HCT116 (cell line): ENCODE measurements at regions not wholly inside any gene's neighbourhood (a gene's known extent, or its start where the extent isn't known, plus 50 kb on each side); places are given as distances from the start of the nearest gene placed in this dataset.

ENCODE experiments used
- ATAC-seq: fragments of 200-7000 bp; cut with Tn5 transposase; 2 replicates; pipeline ENCODE4 v1.9.1; 2020; ENCODE audit warnings: mild to moderate bottlenecking, moderate library complexity
- BruUV-seq: library from RNA; stranded (reverse); fragments of 400-500 nt; replicated peaks from 2 replicates; lab custom pipeline; 2021; lab: Mats Ljungman, UMichigan
- CTCF ChIA-PET: fragments of 300-600 bp; sonication (Branson Sonifier 250); formaldehyde crosslinking; loops from one replicate; lab custom pipeline; 2021; ENCODE audit warnings: antibody characterized with exemption; lab: Charles Lee
- POLR2A ChIA-PET: fragments of 300-600, 350-600 bp; sonication (Branson Sonifier 250); formaldehyde crosslinking; loops from one replicate; lab custom pipeline; 2021; ENCODE audit warnings: antibody characterized with exemption; lab: Charles Lee
- RAD21 ChIA-PET, 2 experiments: fragments of 300-600 bp; sonication (Branson Sonifier 250); formaldehyde crosslinking; loops; one replicate each; lab custom pipeline; 2023; ENCODE audit warnings: low total read pairs in 2 of 2; ENCODE audit not compliant: uncharacterized antibody in 2 of 2, unreplicated experiment in 2 of 2, low non-redundant PET in 1 of 2; lab: Charles Lee
- DNase-seq: peaks from one replicate; pipeline ENCODE4 v3.0.0-alpha.2; 2010; ENCODE audit warnings: low read depth, low spot score
- H2AFZ ChIP-seq: fragments of 200-600 bp; shearing (Covaris generic), sonication (generic); 2 replicates; pipeline ENCODE4 v1.6.1; 2017; ENCODE audit warnings: low read depth, mixed run types, mixed read lengths, antibody characterized with exemption, low read length; ENCODE audit not compliant: poor library complexity, severe bottlenecking
- H3K27ac ChIP-seq: 2 replicates; pipeline ENCODE4 v1.5.1; 2012; ENCODE audit warnings: low read depth, low read length
- H3K27me3 ChIP-seq: fragments of 200-600 bp; sonication (generic); 2 replicates; pipeline ENCODE4 v1.6.1; 2016; ENCODE audit warnings: mixed run types, low read length, mixed read lengths; ENCODE audit not compliant: insufficient read depth
- H3K36me3 ChIP-seq, 2 experiments: fragments of 200-500 bp in 1 of 2; fragments of 200-600 bp in 1 of 2; sonication (Bioruptor generic) in 1 of 2; sonication (generic) in 1 of 2; 2 replicates each; pipeline versions ENCODE4 v1.5.1 to v1.6.1; 2014 to 2016; ENCODE audit warnings: low read length in 2 of 2, inconsistent platforms in 1 of 2, mixed read lengths in 1 of 2, mixed run types in 1 of 2; ENCODE audit not compliant: insufficient read depth in 2 of 2, control insufficient read depth in 1 of 2
- H3K4me1 ChIP-seq, 2 experiments: fragments of 200-600 bp in 1 of 2; sonication (generic) in 1 of 2; 2 replicates each; pipeline versions ENCODE4 v1.5.1 to v1.6.1; 2012 to 2017; ENCODE audit warnings: low read length in 2 of 2, inconsistent platforms in 1 of 2, mild to moderate bottlenecking in 1 of 2, mixed read lengths in 1 of 2, mixed run types in 1 of 2, moderate library complexity in 1 of 2; ENCODE audit not compliant: insufficient read depth in 2 of 2, control insufficient read depth in 1 of 2
- H3K4me2 ChIP-seq: fragments of 200-600 bp; sonication (generic); 2 replicates; pipeline ENCODE4 v1.6.1; 2017; ENCODE audit warnings: mixed run types, low read length, mixed read lengths
- H3K4me3 ChIP-seq, 2 experiments: fragments of 200-600 bp in 1 of 2; sonication (generic) in 1 of 2; replicated peaks in 1 of 2; 2 replicates each; pipeline ENCODE4 v1.5.1; 2011 to 2016; ENCODE audit warnings: low read length in 2 of 2, control low read depth in 1 of 2, low read depth in 1 of 2, mild to moderate bottlenecking in 1 of 2, mixed read lengths in 1 of 2, mixed run types in 1 of 2
- H3K79me2 ChIP-seq: fragments of 200-600 bp; sonication (generic); 2 replicates; pipeline ENCODE4 v1.6.1; 2017; ENCODE audit warnings: mild to moderate bottlenecking, mixed run types, low read length, moderate library complexity, mixed read lengths; ENCODE audit not compliant: insufficient read depth
- H3K9ac ChIP-seq: fragments of 200-600 bp; sonication (generic); 2 replicates; pipeline ENCODE4 v1.6.1; 2016; ENCODE audit warnings: low read length, mixed read lengths
- H3K9me2 ChIP-seq: fragments of 200-600 bp; sonication (generic), shearing (Covaris generic); 2 replicates; pipeline ENCODE4 v1.6.1; 2017; ENCODE audit warnings: mixed run types, mild to moderate bottlenecking, moderate library complexity; ENCODE audit not compliant: insufficient read depth
- H3K9me3 ChIP-seq, 2 experiments: fragments of 200-500 bp in 1 of 2; fragments of 200-600 bp in 1 of 2; sonication (Bioruptor generic) in 1 of 2; sonication (generic) in 1 of 2; 2 replicates each; pipeline ENCODE4 v1.6.1; 2014 to 2017; ENCODE audit warnings: low read length in 2 of 2, mixed read lengths in 2 of 2, inconsistent platforms in 1 of 2, low read depth in 1 of 2, mild to moderate bottlenecking in 1 of 2, mixed run types in 1 of 2, moderate library complexity in 1 of 2; ENCODE audit not compliant: control insufficient read depth in 1 of 2, insufficient read depth in 1 of 2
- H4K20me1 ChIP-seq: fragments of 200-600 bp; sonication (generic), shearing (Covaris generic); 2 replicates; pipeline ENCODE4 v1.6.1; 2017; ENCODE audit warnings: mixed run types, mild to moderate bottlenecking, moderate library complexity; ENCODE audit not compliant: insufficient read depth
- ATF3 ChIP-seq: IDR thresholded peaks from 2 replicates; pipeline ENCODE4 v1.6.1; 2012
- CBX3 ChIP-seq: IDR thresholded peaks from 2 replicates; pipeline ENCODE4 v1.6.1; 2012; ENCODE audit warnings: low read depth
- CEBPB ChIP-seq: IDR thresholded peaks from 2 replicates; pipeline ENCODE4 v1.6.1; 2012; ENCODE audit warnings: low read depth
- CTCF ChIP-seq, 3 experiments: fragments of 200-600 bp in 1 of 3; sonication (generic) in 1 of 3; IDR thresholded peaks in 2 of 3; conservative IDR thresholded peaks in 1 of 3; 2 replicates each; pipeline ENCODE4 v1.5.1; 2012 to 2017; ENCODE audit warnings: low read depth in 2 of 3, low read length in 2 of 3, antibody characterized with exemption in 1 of 3, borderline replicate concordance in 1 of 3, control low read depth in 1 of 3, mild to moderate bottlenecking in 1 of 3, mixed read lengths in 1 of 3, mixed run types in 1 of 3, moderate library complexity in 1 of 3; ENCODE audit not compliant: insufficient read depth in 1 of 3
- MAX ChIP-seq: IDR thresholded peaks from 2 replicates; pipeline ENCODE4 v1.6.1; 2012
- POLR2AphosphoS5 ChIP-seq: IDR thresholded peaks from 2 replicates; pipeline ENCODE4 v1.6.1; 2011; ENCODE audit warnings: mild to moderate bottlenecking, low read depth, low read length, moderate library complexity
- RAD21 ChIP-seq: IDR thresholded peaks from 2 replicates; pipeline ENCODE4 v1.6.1; 2012; ENCODE audit warnings: low read depth, mild to moderate bottlenecking
- REST ChIP-seq: IDR thresholded peaks from 2 replicates; pipeline ENCODE4 v1.6.1; 2012; ENCODE audit warnings: low read depth
- SIN3A ChIP-seq: IDR thresholded peaks from 2 replicates; pipeline ENCODE4 v1.6.1; 2012; ENCODE audit warnings: low read depth
- SP1 ChIP-seq: IDR thresholded peaks from 2 replicates; pipeline ENCODE4 v1.6.1; 2012; ENCODE audit warnings: low read depth
- SRF ChIP-seq: IDR thresholded peaks from 2 replicates; pipeline ENCODE4 v1.6.1; 2012; ENCODE audit warnings: low read depth
- TCF7L2 ChIP-seq: IDR thresholded peaks from 2 replicates; pipeline ENCODE4 v1.7.0; 2011; ENCODE audit warnings: borderline replicate concordance, inconsistent platforms; ENCODE audit not compliant: insufficient read depth, insufficient read length; ENCODE audit errors: extremely low read depth
- YY1 ChIP-seq: IDR thresholded peaks from 2 replicates; pipeline ENCODE4 v1.6.1; 2011; ENCODE audit warnings: low read length, low read depth, moderate library complexity, mild to moderate bottlenecking; ENCODE audit not compliant: insufficient replicate concordance; ENCODE audit errors: extremely low read depth
- ZNF274 ChIP-seq: fragments of 200-500 bp; sonication (Bioruptor generic); IDR thresholded peaks from 2 replicates; pipeline ENCODE4 v1.6.1; 2014; ENCODE audit warnings: mild to moderate bottlenecking, low read depth, low read length, inconsistent platforms
- intact Hi-C: fragments of 100-400 bp; cut with micrococcal nuclease; formaldehyde crosslinking; loops from 2 replicates; pipeline ENCODE4 v1.10.0; 2022

- POLR2A ChIA-PET = interaction anchor here (1.0 kb wide), 1 partner anchor 46 kb away, joined by 3 read pairs; no protein-coding TSS in a partner anchor
- no peak overlapping the region for H3K4me2 ChIP-seq
- H2AFZ ChIP-seq = no peak overlapping the region
- no peak overlapping the region for H3K4me3 ChIP-seq
- RAD21 ChIA-PET = no interaction called here
- BruUV-seq = no TSS peak
- intact Hi-C loops = no loop called here
- TF ChIP-seq RAD21 (no peak), CEBPB (no peak), YY1 (no peak), CBX3 (no peak), CTCF (IDR thresholded peaks at IDR 0.05 in 2 of 3, conservative IDR thresholded peaks at IDR 0.05 in 1 of 3; ENCODE audit: borderline replicate concordance in 1 of 3, insufficient read depth in 1 of 3, low read depth in 2 of 3, low read length in 2 of 3) (no peak), SIN3A (no peak), TCF7L2 (no peak)
- no peaks in the 10 kb centered on the region for H3K36me3 ChIP-seq
- no peak overlapping the region for H3K9ac ChIP-seq
- H3K4me1 ChIP-seq = no peaks in the 10 kb centered on the region
- no peaks in the 10 kb centered on the region for H3K79me2 ChIP-seq
- H3K27me3 ChIP-seq = no peaks in the 10 kb centered on the region
- CTCF ChIA-PET = no interaction called here
- 0 out of 4 replicates have a peak, but pooled peaks cover 0 to 6% of the 10 kb centered on the region in 2 experiments for H3K9me3 ChIP-seq
- H3K9me2 ChIP-seq = no peaks in the 10 kb centered on the region
- no peak for DNase-seq
- no peak for ATAC-seq
- no peak overlapping the region for H3K27ac ChIP-seq
- no peaks in the 10 kb centered on the region for H4K20me1 ChIP-seq
Measured at GRCh38 chr3:177312491-177312890, 115.2 kb upstream of the TBL1XR1 start.

- ChIA-PET POLR2A (no interaction called here), RAD21 (no interaction called here), CTCF (no interaction called here)
- Histone ChIP-seq H3K4me1 (no peaks in the 10 kb centered on the region), H3K79me2 (no peaks in the 10 kb centered on the region), H3K4me3 (no peak overlapping the region), H2AFZ (no peak overlapping the region), H3K36me3 (no peaks in the 10 kb centered on the region), H3K27ac (no peak overlapping the region), H4K20me1 (no peaks in the 10 kb centered on the region), H3K4me2 (no peak overlapping the region), H3K9ac (no peak overlapping the region), H3K9me2 (no peaks in the 10 kb centered on the region), H3K27me3 (no peaks in the 10 kb centered on the region), H3K9me3 (0 out of 4 replicates have a peak, but pooled peaks cover 0 to 6% of the 10 kb centered on the region in 2 experiments)
- no TSS peak for BruUV-seq
- DNase-seq (no peak), ATAC-seq (no peak)
- intact Hi-C loops = no loop called here
- TF ChIP-seq ZNF274 (no peak), REST (no peak), SRF (no peak), ATF3 (no peak), SP1 (no peak), RAD21 (no peak), POLR2AphosphoS5 (no peak), CEBPB (no peak), MAX (no peak)
Measured at GRCh38 chr3:177314897-177315296, 117.6 kb upstream of the TBL1XR1 start.
